ENCODE measurements at regions not wholly inside any gene's neighbourhood (a gene's known extent, or its start where the extent isn't known, plus 50 kb on each side); places are given as distances from the start of the nearest gene placed in this dataset.

- TF ChIP-seq, protein P1, sequence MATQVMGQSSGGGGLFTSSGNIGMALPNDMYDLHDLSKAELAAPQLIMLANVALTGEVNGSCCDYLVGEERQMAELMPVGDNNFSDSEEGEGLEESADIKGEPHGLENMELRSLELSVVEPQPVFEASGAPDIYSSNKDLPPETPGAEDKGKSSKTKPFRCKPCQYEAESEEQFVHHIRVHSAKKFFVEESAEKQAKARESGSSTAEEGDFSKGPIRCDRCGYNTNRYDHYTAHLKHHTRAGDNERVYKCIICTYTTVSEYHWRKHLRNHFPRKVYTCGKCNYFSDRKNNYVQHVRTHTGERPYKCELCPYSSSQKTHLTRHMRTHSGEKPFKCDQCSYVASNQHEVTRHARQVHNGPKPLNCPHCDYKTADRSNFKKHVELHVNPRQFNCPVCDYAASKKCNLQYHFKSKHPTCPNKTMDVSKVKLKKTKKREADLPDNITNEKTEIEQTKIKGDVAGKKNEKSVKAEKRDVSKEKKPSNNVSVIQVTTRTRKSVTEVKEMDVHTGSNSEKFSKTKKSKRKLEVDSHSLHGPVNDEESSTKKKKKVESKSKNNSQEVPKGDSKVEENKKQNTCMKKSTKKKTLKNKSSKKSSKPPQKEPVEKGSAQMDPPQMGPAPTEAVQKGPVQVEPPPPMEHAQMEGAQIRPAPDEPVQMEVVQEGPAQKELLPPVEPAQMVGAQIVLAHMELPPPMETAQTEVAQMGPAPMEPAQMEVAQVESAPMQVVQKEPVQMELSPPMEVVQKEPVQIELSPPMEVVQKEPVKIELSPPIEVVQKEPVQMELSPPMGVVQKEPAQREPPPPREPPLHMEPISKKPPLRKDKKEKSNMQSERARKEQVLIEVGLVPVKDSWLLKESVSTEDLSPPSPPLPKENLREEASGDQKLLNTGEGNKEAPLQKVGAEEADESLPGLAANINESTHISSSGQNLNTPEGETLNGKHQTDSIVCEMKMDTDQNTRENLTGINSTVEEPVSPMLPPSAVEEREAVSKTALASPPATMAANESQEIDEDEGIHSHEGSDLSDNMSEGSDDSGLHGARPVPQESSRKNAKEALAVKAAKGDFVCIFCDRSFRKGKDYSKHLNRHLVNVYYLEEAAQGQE (tag by site-specific recombination; IDR thresholded peaks at IDR 0.05), result no peak
- no peak for TF ChIP-seq ZNF704 (tag by site-specific recombination; IDR thresholded peaks at IDR 0.05)
- TF ChIP-seq, protein P2, sequence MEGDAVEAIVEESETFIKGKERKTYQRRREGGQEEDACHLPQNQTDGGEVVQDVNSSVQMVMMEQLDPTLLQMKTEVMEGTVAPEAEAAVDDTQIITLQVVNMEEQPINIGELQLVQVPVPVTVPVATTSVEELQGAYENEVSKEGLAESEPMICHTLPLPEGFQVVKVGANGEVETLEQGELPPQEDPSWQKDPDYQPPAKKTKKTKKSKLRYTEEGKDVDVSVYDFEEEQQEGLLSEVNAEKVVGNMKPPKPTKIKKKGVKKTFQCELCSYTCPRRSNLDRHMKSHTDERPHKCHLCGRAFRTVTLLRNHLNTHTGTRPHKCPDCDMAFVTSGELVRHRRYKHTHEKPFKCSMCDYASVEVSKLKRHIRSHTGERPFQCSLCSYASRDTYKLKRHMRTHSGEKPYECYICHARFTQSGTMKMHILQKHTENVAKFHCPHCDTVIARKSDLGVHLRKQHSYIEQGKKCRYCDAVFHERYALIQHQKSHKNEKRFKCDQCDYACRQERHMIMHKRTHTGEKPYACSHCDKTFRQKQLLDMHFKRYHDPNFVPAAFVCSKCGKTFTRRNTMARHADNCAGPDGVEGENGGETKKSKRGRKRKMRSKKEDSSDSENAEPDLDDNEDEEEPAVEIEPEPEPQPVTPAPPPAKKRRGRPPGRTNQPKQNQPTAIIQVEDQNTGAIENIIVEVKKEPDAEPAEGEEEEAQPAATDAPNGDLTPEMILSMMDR (tag by site-specific recombination; IDR thresholded peaks at IDR 0.05), result no peak
- no peak for TF ChIP-seq ZNF112 (tag by site-specific recombination; IDR thresholded peaks at IDR 0.05)
- TF ChIP-seq GLI2 (tag by site-specific recombination; IDR thresholded peaks at IDR 0.05; ENCODE audit: borderline replicate concordance, low read depth), result no peak
- no peak for TF ChIP-seq ZNF677 (tag by site-specific recombination; IDR thresholded peaks at IDR 0.05)
- no peak for TF ChIP-seq ZNF785 (tag by site-specific recombination; IDR thresholded peaks at IDR 0.05)
- TF ChIP-seq, protein P3, sequence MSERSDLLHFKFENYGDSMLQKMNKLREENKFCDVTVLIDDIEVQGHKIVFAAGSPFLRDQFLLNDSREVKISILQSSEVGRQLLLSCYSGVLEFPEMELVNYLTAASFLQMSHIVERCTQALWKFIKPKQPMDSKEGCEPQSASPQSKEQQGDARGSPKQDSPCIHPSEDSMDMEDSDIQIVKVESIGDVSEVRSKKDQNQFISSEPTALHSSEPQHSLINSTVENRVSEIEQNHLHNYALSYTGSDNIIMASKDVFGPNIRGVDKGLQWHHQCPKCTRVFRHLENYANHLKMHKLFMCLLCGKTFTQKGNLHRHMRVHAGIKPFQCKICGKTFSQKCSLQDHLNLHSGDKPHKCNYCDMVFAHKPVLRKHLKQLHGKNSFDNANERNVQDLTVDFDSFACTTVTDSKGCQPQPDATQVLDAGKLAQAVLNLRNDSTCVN (tag by site-specific recombination; optimal IDR thresholded peaks at IDR 0.05), result no peak
- TF ChIP-seq ZBTB44 (tag by site-specific recombination; IDR thresholded peaks at IDR 0.05), result no peak
- TF ChIP-seq, protein P4, sequence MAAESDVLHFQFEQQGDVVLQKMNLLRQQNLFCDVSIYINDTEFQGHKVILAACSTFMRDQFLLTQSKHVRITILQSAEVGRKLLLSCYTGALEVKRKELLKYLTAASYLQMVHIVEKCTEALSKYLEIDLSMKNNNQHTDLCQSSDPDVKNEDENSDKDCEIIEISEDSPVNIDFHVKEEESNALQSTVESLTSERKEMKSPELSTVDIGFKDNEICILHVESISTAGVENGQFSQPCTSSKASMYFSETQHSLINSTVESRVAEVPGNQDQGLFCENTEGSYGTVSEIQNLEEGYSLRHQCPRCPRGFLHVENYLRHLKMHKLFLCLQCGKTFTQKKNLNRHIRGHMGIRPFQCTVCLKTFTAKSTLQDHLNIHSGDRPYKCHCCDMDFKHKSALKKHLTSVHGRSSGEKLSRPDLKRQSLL (tag by site-specific recombination; IDR thresholded peaks at IDR 0.05), result no peak
- no peak for TF ChIP-seq KLF9 (tag by site-specific recombination; IDR thresholded peaks at IDR 0.05; ENCODE audit: low read depth)
- TF ChIP-seq ZNF24 (tag by site-specific recombination; IDR thresholded peaks at IDR 0.05), result no peak
These were observed 391.4 kb downstream of the DCDC2C start for GRCh38 chr2:4094743-4095142.
